ENCODE measurements at regions not wholly inside any gene's neighbourhood (a gene's known extent, or its start where the extent isn't known, plus 50 kb on each side); places are given as distances from the start of the nearest gene placed in this dataset.

GRCh38 chr18:61727241-61728193 lies 165.3 kb downstream of the RNF152 start:
- DNase-seq (ENCODE audit: low spot score), result no peak

GRCh38 chr18:61724532-61724931 lies 168.3 kb downstream of the RNF152 start:
- DNase-seq (ENCODE audit: low spot score), result no peak

DNA sequence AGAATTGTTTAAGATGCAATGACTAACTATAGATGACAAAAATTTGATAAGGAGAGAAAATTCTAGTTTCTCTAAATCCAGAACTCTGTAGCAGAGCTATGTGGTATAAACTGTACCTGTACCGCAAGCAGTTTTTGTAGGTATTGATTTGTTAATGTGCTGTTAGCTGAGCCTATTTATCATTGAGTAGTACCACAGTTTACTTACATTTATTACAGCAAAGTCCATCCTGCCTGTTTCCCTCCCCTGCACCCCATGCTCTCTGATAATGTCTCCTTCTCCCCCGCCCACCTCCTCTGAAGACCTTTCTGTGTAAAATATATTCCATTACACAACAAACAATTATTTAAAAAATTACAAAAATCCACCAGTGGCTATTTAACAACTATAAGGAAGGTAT lies 170.6 kb downstream of the RNF152 start:
- no peak for DNase-seq (ENCODE audit: low spot score)

- DNase-seq (ENCODE audit: low spot score), result no peak
Measured at GRCh38 chr18:61720496-61720895, 172.3 kb downstream of the RNF152 start.

DNA sequence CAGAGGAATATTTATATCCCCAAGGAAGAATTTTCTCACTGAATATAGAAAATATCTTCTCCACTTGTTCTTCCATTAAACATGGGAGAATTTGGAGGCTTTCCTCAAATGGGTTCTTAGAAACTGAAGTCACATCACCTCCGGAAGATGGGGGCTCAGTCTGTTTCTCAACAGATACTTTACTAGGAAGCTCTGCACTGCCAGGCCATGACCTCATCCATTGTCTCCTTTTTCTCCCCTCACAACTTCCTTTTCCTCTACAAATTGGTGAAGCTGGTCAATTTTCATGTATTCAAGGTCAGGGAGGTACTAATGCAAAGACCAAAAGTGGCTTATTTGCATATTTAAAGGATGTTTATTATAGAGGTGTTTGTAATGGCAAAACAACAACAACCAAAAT lies 173.1 kb downstream of the RNF152 start:
- no peak for DNase-seq (ENCODE audit: low spot score)

GRCh38 chr18:61718944-61719343 lies 173.9 kb downstream of the RNF152 start:
- DNase-seq (ENCODE audit: low spot score), result no peak

DNA sequence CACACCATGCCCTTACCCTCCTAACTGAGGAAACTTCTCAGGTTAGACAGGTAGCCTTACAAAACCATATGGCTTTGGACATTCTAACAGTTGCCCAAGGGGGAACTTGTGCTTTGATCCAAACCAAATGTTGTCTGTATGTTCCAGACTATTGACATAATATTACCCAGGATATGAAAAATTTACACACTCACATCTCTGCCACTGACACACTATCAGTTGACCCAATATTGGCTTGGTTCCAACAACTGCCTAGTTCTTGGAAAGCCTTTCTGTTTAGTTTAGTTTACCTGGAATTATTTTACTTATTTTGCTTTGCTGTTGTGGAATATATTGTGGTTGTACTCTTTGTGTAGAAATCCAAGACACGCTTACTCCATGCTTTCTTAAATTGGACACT lies 178.4 kb downstream of the RNF152 start:
- no peak for DNase-seq (ENCODE audit: low spot score)

GRCh38 chr18:61713502-61713901 lies 179.3 kb downstream of the RNF152 start:
- no peak for DNase-seq (ENCODE audit: low spot score)

DNA sequence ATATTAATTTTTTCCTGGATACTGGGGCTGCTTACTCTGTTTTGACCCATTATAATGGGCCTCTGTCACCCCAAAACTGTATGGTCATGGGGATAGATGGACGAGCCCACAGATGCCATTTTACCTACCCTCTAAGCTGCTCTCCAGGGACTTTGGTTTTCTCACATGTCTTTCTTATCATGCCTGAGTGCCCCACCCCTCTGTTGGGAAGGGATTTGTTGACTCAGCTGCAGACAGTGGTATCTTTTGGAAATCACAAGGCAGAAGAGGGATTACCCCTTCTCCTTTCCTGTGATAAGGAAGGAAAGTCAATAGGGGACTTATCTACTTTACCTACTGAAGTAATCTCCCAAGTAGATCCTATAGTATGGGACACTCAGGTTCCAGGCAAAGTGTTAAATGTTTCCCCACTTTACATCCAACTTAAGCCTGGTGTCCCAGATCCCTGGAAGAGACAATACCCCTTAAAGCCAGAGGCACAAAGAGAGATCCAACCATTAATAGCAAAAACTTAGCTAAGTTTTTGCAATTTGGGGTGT lies 182.7 kb downstream of the RNF152 start:
- DNase-seq (ENCODE audit: low spot score), result no peak

- no peak for DNase-seq (ENCODE audit: low spot score)
Measured at GRCh38 chr18:61706276-61706915, 186.4 kb downstream of the RNF152 start.

DNA sequence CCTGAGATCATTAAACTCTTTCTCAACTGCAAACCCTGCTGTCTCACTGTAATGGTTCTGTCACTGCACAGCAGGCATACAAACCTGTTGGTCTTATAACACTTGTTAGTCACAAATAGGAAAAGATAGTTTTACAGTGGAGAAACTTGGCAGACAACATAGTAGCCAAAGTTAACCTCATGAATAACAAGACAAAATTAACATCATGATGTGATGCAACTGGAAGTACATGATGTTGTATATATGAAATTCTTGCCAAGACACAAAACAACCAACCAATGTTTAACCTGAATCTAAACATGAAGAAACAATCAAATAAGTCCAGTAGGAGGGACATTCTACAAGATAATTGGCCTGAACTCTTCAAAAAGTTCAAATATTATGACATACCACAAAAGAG lies 189.3 kb downstream of the RNF152 start:
- DNase-seq (ENCODE audit: low spot score), result no peak

- DNase-seq (ENCODE audit: low spot score), result no peak
Measured at GRCh38 chr18:61702007-61702406, 190.8 kb downstream of the RNF152 start.

- DNase-seq (ENCODE audit: low spot score), result no peak
Measured at GRCh38 chr18:61699397-61700110, 193.3 kb downstream of the RNF152 start.

- DNase-seq (ENCODE audit: low spot score), result no peak
Measured at GRCh38 chr18:61697306-61697909, 195.4 kb downstream of the RNF152 start.

DNA sequence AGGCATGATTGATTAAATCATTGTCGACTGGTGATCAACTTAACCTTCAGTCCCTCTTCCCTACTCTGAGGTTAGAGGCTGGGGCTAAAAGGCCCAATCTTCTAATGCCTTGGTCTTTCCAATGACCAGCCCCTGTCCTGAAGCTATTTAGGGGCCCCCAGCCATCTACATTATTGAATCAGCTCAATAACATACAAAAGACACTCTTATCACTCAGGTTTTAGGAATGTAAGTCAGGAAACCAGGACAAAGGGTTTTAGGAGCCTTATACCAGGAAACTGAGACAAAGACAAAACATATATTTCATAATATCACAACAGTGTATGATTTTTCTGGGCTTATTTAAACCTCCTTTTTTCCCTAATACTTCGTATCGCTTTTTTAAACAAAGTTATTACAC lies 198.6 kb downstream of the RNF152 start:
- no peak for DNase-seq (ENCODE audit: low spot score)

DNA sequence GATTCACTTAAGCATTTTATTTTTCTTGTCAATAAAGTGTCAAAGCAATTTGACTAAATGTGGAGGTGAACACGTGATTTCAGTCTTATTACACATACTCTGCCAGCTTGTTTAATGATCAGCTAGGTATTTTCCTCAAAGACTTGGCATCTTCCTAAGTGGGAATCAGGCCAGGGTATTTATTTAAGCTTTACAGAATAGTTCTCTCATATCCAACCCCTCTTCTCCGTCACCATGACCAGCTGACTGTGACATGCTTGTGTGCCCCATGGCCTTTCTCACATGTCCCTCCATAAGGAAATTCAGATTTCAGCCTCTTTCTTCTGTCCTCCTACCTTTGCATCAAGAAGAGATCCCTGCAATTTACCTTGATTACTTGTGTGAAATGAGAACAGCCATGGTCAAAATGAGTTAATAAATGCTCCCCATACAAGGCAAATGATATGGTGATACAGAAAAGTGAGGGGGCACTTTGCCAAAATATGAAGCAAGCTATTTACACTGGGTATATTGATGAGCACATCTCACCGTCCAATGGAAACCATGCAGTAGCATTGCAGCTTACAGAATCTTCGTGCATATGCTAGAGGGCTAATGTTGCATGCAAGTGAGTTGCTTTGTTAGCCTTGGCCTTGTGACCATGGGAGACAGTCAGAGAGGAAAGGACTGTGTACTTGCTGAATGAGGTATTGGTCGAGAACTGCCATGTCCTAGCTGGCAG lies 202.2 kb downstream of the RNF152 start:
- DNase-seq (ENCODE audit: low spot score), result no peak

GRCh38 chr18:61687317-61687716 lies 205.5 kb downstream of the RNF152 start:
- no peak for DNase-seq (ENCODE audit: low spot score)

DNA sequence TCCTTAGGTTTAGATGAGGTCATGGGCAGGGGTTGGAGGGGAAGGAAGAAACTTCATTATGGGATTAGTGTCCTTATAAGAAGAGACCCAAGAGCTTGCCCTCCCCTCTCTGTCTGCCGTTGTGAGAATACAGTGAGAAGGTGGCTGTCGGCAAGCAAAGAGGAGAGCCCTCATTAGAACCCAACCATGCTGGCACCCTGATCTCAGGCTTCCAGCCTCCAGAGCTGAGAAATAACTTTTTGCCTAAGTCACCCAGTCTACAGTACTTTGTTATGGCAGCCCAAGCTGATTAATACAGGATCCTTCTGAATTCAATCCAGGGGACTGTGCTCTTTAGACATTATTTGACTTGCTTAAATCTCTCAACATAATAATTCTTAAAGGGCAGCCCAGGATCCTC lies 209.0 kb downstream of the RNF152 start:
- DNase-seq (ENCODE audit: low spot score), result no peak

DNA sequence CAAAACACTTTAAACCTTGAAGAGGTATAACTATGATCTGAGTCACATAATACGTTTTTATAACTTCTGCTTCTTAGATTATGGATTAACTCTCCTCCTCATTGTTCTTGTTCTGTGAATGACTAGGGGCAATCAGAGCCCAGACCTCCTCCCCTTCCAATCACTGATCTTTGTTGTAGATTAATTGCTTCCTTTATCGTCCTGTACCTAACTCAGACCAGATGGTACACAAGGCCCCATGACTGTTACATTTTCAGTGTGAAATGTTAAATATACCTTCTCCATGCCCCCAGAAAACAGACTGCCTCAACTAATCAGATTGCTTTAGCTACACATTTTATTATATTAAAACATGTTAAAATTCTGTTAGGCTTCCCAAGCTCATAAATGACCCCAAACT lies 211.7 kb downstream of the RNF152 start:
- DNase-seq (ENCODE audit: low spot score), result no peak

DNA sequence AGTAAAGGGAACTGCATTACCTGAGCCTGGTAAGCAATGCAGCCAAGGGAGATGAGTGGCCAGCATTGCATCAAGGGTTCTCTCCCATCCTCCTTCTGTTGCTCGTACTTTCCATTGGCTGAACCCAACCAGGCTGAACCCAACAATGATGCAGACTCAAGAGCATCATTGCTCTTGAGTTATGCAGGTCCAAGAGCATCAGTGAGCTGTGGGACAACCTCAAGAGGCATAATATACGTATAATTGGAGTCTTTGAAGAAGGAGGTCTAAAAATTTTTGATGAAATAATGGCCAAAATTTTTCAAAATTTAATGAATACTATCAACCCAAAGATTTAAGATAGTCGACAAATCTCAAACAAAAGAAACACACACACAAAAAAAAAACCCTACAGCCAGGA lies 213.0 kb downstream of the RNF152 start:
- DNase-seq (ENCODE audit: low spot score), result no peak

GRCh38 chr18:61677435-61677970 lies 215.3 kb downstream of the RNF152 start:
- no peak for DNase-seq (ENCODE audit: low spot score)
